ENCODE measurements at regions not wholly inside any gene's neighbourhood (a gene's known extent, or its start where the extent isn't known, plus 50 kb on each side); places are given as distances from the start of the nearest gene placed in this dataset.

DNA sequence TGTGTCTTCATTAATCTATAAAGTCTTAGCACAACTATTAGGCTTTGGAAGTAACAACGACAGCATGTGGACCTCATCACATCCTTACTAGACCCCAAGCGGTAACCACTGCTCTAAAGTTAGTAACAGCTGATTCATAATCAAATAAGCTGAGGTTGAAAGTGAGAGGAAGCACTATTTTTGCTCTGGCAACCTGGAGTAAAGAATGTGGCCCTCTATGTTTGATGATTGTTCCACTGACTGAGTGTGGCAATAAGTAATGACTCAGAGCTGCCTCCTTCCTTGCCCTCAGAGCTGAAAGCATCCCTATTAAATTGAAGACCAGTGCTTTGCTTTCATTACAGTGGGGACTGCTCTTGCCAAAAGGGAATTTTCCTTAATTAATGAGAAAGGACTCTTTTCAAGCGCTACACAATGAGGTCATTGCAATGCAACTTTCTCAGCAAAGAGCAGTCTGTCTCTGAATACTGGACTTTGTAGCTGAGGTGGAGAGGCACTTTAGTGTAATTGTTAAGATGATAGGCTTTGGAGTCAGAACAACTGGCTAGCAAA is 906.1 kb upstream of the RAG2 start:
- peaks cover 41% of the 10 kb centered on the region for H3K4me1 ChIP-seq (ENCODE audit: control insufficient read depth, insufficient read depth, low read length, unreplicated experiment)
- H3K36me3 ChIP-seq (ENCODE audit: insufficient read depth, low read length) = no peaks in the 10 kb centered on the region
- no peak overlapping the region for H2AFZ ChIP-seq (ENCODE audit: low read length, unreplicated experiment)
- peak overlapping the region; percentile 60 for H3K4me3 ChIP-seq (ENCODE audit: low read depth, low read length)
- H3K27ac ChIP-seq (ENCODE audit: low read depth, low read length) = peak overlapping the region; percentile 91
- no peaks in the 10 kb centered on the region for H3K79me2 ChIP-seq (ENCODE audit: control insufficient read depth, insufficient read depth, low read length, unreplicated experiment)
- no peaks in the 10 kb centered on the region for H3K27me3 ChIP-seq (ENCODE audit: insufficient read depth, low read length)

GRCh38 chr11:37503411-37504059 is 905.5 kb upstream of the RAG2 start:
- no peaks in the 10 kb centered on the region for H3K79me2 ChIP-seq (ENCODE audit: control insufficient read depth, insufficient read depth, low read length, unreplicated experiment)
- H2AFZ ChIP-seq (ENCODE audit: low read length, unreplicated experiment) = peak overlapping the region; percentile 17
- peak overlapping the region; percentile 91 for H3K27ac ChIP-seq (ENCODE audit: low read depth, low read length)

DNA sequence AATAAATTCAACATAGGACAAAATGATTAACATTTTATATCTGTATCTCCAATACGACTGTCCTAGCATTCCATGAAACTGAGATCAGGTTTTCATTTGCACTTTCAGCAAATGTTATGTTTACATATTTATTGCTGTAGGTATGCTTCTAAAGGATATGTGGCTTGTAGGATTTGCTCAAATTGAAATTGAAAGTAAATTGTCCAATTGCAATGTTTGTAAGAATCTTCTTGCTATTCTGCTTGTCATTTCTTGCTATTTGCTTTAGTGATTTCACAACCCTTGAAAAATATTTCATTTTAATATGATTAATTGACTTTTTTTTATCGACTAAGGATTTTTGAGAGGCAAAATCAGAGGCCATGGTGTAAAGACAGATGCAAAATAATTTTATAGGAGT is 904.2 kb upstream of the RAG2 start:
- H3K27me3 ChIP-seq (ENCODE audit: insufficient read depth, low read length) = no peaks in the 10 kb centered on the region
- no peak overlapping the region for H3K4me3 ChIP-seq (ENCODE audit: low read depth, low read length)
- H3K4me1 ChIP-seq (ENCODE audit: control insufficient read depth, insufficient read depth, low read length, unreplicated experiment) = peaks cover 41% of the 10 kb centered on the region
- H2AFZ ChIP-seq (ENCODE audit: low read length, unreplicated experiment) = peak overlapping the region; percentile 49
- H3K27ac ChIP-seq (ENCODE audit: low read depth, low read length) = no peak overlapping the region
- H3K79me2 ChIP-seq (ENCODE audit: control insufficient read depth, insufficient read depth, low read length, unreplicated experiment) = no peaks in the 10 kb centered on the region
- H3K36me3 ChIP-seq (ENCODE audit: insufficient read depth, low read length) = no peaks in the 10 kb centered on the region

More at GRCh38 chr11:37503411-37504059, 905.5 kb upstream of the RAG2 start:
- Histone ChIP-seq H3K4me3 (ENCODE audit: low read depth, low read length) (no peak overlapping the region), H3K36me3 (ENCODE audit: insufficient read depth, low read length) (no peaks in the 10 kb centered on the region), H3K27me3 (ENCODE audit: insufficient read depth, low read length) (no peaks in the 10 kb centered on the region), H3K4me1 (ENCODE audit: control insufficient read depth, insufficient read depth, low read length, unreplicated experiment) (peaks cover 41% of the 10 kb centered on the region)

DNA sequence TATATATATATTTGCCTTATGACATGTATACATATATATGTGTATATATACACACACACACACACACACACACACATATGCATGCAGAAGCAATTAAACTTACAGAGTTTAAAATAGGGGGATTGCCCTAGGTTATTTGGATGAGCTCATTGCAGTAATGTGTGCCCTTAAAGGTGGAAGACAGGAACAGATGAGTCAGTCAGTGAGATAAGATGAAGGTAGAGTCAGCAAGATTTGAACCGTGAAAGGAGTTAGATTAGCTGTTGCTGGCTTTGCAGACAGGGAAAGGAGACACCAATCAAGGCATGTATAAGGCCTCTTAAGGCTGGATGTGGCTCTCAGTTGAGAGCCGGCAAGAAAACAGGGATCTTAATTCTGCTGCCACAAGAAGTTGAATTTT is 902.4 kb upstream of the RAG2 start:
- Histone ChIP-seq H2AFZ (ENCODE audit: low read length, unreplicated experiment) (no peak overlapping the region), H3K27me3 (ENCODE audit: insufficient read depth, low read length) (no peaks in the 10 kb centered on the region)

DNA sequence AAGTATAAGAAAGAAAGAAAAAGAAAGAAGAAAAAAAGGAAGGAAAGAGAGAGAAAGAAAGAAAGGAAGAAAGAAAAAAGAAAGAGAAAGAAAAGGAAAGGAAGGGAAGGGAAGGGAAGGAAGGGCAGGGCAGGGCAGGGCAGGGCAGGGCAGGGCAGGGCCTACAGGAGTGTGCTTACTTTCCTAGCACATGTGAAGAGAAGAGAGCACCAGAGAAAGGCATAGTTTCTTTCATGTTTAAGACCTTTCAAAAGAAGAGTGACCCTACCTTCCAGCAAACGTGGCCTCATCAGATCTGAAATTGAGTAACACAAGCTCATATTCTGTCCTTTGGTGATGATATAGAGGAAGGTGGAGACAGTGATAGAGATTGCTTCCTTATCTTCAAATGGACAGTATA is 899.3 kb upstream of the RAG2 start:
- H3K4me1 ChIP-seq (ENCODE audit: control insufficient read depth, insufficient read depth, low read length, unreplicated experiment) = peaks cover 18% of the 10 kb centered on the region
- no peak overlapping the region for H2AFZ ChIP-seq (ENCODE audit: low read length, unreplicated experiment)
- H3K36me3 ChIP-seq (ENCODE audit: insufficient read depth, low read length) = no peaks in the 10 kb centered on the region
- no peaks in the 10 kb centered on the region for H3K27me3 ChIP-seq (ENCODE audit: insufficient read depth, low read length)
- H3K4me3 ChIP-seq (ENCODE audit: low read depth, low read length) = no peak overlapping the region
- no peaks in the 10 kb centered on the region for H3K79me2 ChIP-seq (ENCODE audit: control insufficient read depth, insufficient read depth, low read length, unreplicated experiment)
- H3K27ac ChIP-seq (ENCODE audit: low read depth, low read length) = no peak overlapping the region

More for the DNA sequence above, 902.4 kb upstream of the RAG2 start:
- Histone ChIP-seq H3K36me3 (ENCODE audit: insufficient read depth, low read length) (no peaks in the 10 kb centered on the region), H3K4me1 (ENCODE audit: control insufficient read depth, insufficient read depth, low read length, unreplicated experiment) (peaks cover 44% of the 10 kb centered on the region), H3K27ac (ENCODE audit: low read depth, low read length) (no peak overlapping the region), H3K4me3 (ENCODE audit: low read depth, low read length) (no peak overlapping the region), H3K79me2 (ENCODE audit: control insufficient read depth, insufficient read depth, low read length, unreplicated experiment) (no peaks in the 10 kb centered on the region)

- Histone ChIP-seq H2AFZ (ENCODE audit: low read length, unreplicated experiment) (peak overlapping the region; percentile 11), H3K36me3 (ENCODE audit: insufficient read depth, low read length) (no peaks in the 10 kb centered on the region), H3K27me3 (ENCODE audit: insufficient read depth, low read length) (no peaks in the 10 kb centered on the region), H3K4me3 (ENCODE audit: low read depth, low read length) (no peak overlapping the region), H3K4me1 (ENCODE audit: control insufficient read depth, insufficient read depth, low read length, unreplicated experiment) (peaks cover 13% of the 10 kb centered on the region), H3K27ac (ENCODE audit: low read depth, low read length) (no peak overlapping the region), H3K79me2 (ENCODE audit: control insufficient read depth, insufficient read depth, low read length, unreplicated experiment) (no peaks in the 10 kb centered on the region)
Measured at GRCh38 chr11:37496201-37496600, 898.2 kb upstream of the RAG2 start.

GRCh38 chr11:37484298-37484697 is 886.3 kb upstream of the RAG2 start:
- H2AFZ ChIP-seq (ENCODE audit: low read length, unreplicated experiment) = no peak overlapping the region
- H3K27ac ChIP-seq (ENCODE audit: low read depth, low read length) = no peak overlapping the region
- no peaks in the 10 kb centered on the region for H3K4me1 ChIP-seq (ENCODE audit: control insufficient read depth, insufficient read depth, low read length, unreplicated experiment)
- H3K27me3 ChIP-seq (ENCODE audit: insufficient read depth, low read length) = no peaks in the 10 kb centered on the region
- no peaks in the 10 kb centered on the region for H3K79me2 ChIP-seq (ENCODE audit: control insufficient read depth, insufficient read depth, low read length, unreplicated experiment)
- no peaks in the 10 kb centered on the region for H3K36me3 ChIP-seq (ENCODE audit: insufficient read depth, low read length)
- no peak overlapping the region for H3K4me3 ChIP-seq (ENCODE audit: low read depth, low read length)

DNA sequence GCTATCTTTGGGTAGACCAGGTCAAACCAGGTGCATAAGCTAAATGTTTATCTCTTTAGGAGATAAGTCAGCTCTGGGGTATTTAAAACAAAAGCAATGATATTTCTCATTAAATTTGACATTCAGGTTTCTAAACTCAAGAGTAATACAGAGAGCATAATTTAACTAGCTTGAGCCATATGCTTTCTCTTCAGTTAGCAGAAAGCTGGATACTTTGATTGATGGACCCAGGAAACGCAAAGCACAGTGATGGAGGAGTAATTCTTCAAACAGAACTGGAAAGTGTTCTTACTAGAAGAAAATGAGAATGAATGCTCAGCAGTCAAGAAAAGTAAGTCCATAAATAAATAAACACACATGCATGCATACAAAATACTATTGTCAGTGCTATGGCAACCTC is 885.7 kb upstream of the RAG2 start:
- Histone ChIP-seq H3K79me2 (ENCODE audit: control insufficient read depth, insufficient read depth, low read length, unreplicated experiment) (no peaks in the 10 kb centered on the region), H2AFZ (ENCODE audit: low read length, unreplicated experiment) (no peak overlapping the region)

DNA sequence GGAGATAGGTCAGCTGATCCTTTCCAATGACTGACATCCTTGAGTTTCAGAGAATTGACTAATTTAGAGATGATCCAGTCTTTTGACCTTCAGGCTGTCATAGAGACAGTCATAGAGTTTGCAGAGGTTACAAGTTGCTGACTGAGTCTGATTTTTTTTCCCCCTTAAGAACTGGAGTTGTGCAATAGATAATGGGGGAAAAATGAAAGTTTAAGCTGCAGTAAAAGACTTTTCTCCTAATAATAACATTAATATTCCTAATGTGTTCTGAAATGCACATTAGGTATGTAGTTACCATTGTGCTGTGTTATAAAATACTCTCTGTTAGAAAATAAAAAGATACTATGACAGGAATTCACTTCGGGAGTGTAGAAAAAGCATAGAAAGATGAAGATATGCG is 876.9 kb upstream of the RAG2 start:
- Histone ChIP-seq H3K4me3 (ENCODE audit: low read depth, low read length) (peak overlapping the region; percentile 66), H3K27ac (ENCODE audit: low read depth, low read length) (no peak overlapping the region), H3K27me3 (ENCODE audit: insufficient read depth, low read length) (no peaks in the 10 kb centered on the region), H3K79me2 (ENCODE audit: control insufficient read depth, insufficient read depth, low read length, unreplicated experiment) (no peaks in the 10 kb centered on the region), H3K36me3 (ENCODE audit: insufficient read depth, low read length) (no peaks in the 10 kb centered on the region), H2AFZ (ENCODE audit: low read length, unreplicated experiment) (peak overlapping the region; percentile 96), H3K4me1 (ENCODE audit: control insufficient read depth, insufficient read depth, low read length, unreplicated experiment) (peaks cover 14% of the 10 kb centered on the region)

More for the DNA sequence above, 885.7 kb upstream of the RAG2 start:
- no peak overlapping the region for H3K27ac ChIP-seq (ENCODE audit: low read depth, low read length)
- H3K27me3 ChIP-seq (ENCODE audit: insufficient read depth, low read length) = no peaks in the 10 kb centered on the region
- H3K36me3 ChIP-seq (ENCODE audit: insufficient read depth, low read length) = no peaks in the 10 kb centered on the region
- no peak overlapping the region for H3K4me3 ChIP-seq (ENCODE audit: low read depth, low read length)
- H3K4me1 ChIP-seq (ENCODE audit: control insufficient read depth, insufficient read depth, low read length, unreplicated experiment) = no peaks in the 10 kb centered on the region

DNA sequence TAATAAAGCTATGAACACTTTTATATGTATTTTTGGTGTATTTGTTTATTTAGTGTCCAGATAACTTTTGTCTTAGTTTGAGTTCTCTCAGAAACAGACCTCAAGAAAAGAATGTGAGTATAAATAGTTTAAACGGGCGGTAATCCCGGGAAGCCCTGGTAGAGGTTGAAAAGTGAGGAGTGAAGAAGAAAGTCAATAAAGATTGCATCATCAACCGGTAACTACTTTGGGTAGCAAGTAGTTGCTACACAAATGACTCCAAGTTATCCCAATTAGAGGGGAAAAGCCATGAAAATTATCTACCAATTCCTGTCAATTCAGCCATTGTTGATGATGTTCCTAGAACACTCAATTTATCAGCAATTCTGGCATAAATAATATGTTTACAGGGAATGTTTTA is 870.3 kb upstream of the RAG2 start:
- Histone ChIP-seq H3K27ac (ENCODE audit: low read depth, low read length) (no peak overlapping the region), H3K4me1 (ENCODE audit: control insufficient read depth, insufficient read depth, low read length, unreplicated experiment) (no peaks in the 10 kb centered on the region), H3K4me3 (ENCODE audit: low read depth, low read length) (no peak overlapping the region), H3K27me3 (ENCODE audit: insufficient read depth, low read length) (no peaks in the 10 kb centered on the region), H2AFZ (ENCODE audit: low read length, unreplicated experiment) (no peak overlapping the region), H3K36me3 (ENCODE audit: insufficient read depth, low read length) (no peaks in the 10 kb centered on the region), H3K79me2 (ENCODE audit: control insufficient read depth, insufficient read depth, low read length, unreplicated experiment) (no peaks in the 10 kb centered on the region)

GRCh38 chr11:37465221-37465620 is 867.2 kb upstream of the RAG2 start:
- H3K27me3 ChIP-seq (ENCODE audit: insufficient read depth, low read length) = no peaks in the 10 kb centered on the region
- H3K79me2 ChIP-seq (ENCODE audit: control insufficient read depth, insufficient read depth, low read length, unreplicated experiment) = no peaks in the 10 kb centered on the region
- H3K27ac ChIP-seq (ENCODE audit: low read depth, low read length) = no peak overlapping the region
- H2AFZ ChIP-seq (ENCODE audit: low read length, unreplicated experiment) = no peak overlapping the region
- H3K4me3 ChIP-seq (ENCODE audit: low read depth, low read length) = no peak overlapping the region
- H3K4me1 ChIP-seq (ENCODE audit: control insufficient read depth, insufficient read depth, low read length, unreplicated experiment) = no peaks in the 10 kb centered on the region
- H3K36me3 ChIP-seq (ENCODE audit: insufficient read depth, low read length) = no peaks in the 10 kb centered on the region
